DOHH2 (cell line): ENCODE measurements at regions not wholly inside any gene's neighbourhood (a gene's known extent, or its start where the extent isn't known, plus 50 kb on each side); places are given as distances from the start of the nearest gene placed in this dataset.

ENCODE experiments used
- H3F3A ChIP-seq: fragments of 200-600 bp; sonication (generic), shearing (Covaris generic); 2 replicates; pipeline ENCODE4 v1.6.0; 2016; ENCODE audit warnings: antibody characterized with exemption, mild to moderate bottlenecking; ENCODE audit not compliant: control insufficient read depth, insufficient read depth
- H3K27ac ChIP-seq: fragments of 200-600 bp; sonication (generic); 2 replicates; pipeline ENCODE4 v1.5.1; 2014; ENCODE audit warnings: low read depth, mild to moderate bottlenecking, low read length, moderate library complexity
- H3K27me3 ChIP-seq: fragments of 200-600 bp; sonication (generic); 2 replicates; pipeline ENCODE4 v1.6.1; 2014; ENCODE audit warnings: mild to moderate bottlenecking, low read length, mixed read lengths; ENCODE audit not compliant: control insufficient read depth
- H3K36me3 ChIP-seq: fragments of 200-600 bp; sonication (generic); 2 replicates; pipeline ENCODE4 v1.6.1; 2014; ENCODE audit warnings: mild to moderate bottlenecking, low read length, moderate library complexity, mixed read lengths; ENCODE audit not compliant: control insufficient read depth
- H3K4me1 ChIP-seq: fragments of 200-600 bp; sonication (generic); 2 replicates; pipeline ENCODE4 v1.6.1; 2014; ENCODE audit warnings: mild to moderate bottlenecking, low read length, mixed read lengths; ENCODE audit not compliant: control insufficient read depth
- H3K4me2 ChIP-seq: fragments of 200-600 bp; sonication (generic); 2 replicates; pipeline ENCODE4 v1.6.0; 2014; ENCODE audit warnings: mild to moderate bottlenecking, low read length, moderate library complexity
- H3K4me3 ChIP-seq: fragments of 200-600 bp; sonication (generic); 2 replicates; pipeline ENCODE4 v1.5.1; 2014; ENCODE audit warnings: mild to moderate bottlenecking, low read length, mixed read lengths
- H3K79me2 ChIP-seq: fragments of 200-600 bp; sonication (generic); 2 replicates; pipeline ENCODE4 v1.6.1; 2014; ENCODE audit warnings: mild to moderate bottlenecking, low read length, mixed read lengths; ENCODE audit not compliant: control insufficient read depth
- H3K9me2 ChIP-seq: fragments of 200-600 bp; sonication (generic); replicated peaks from 2 replicates; pipeline ENCODE4 v1.6.1; 2014; ENCODE audit warnings: mild to moderate bottlenecking, low read length, mixed read lengths; ENCODE audit not compliant: control insufficient read depth
- H3K9me3 ChIP-seq: fragments of 200-600 bp; sonication (generic); 2 replicates; pipeline ENCODE4 v1.6.1; 2014; ENCODE audit warnings: antibody characterized with exemption, low read length, mixed read lengths; ENCODE audit not compliant: control insufficient read depth, insufficient read depth
- H4K20me1 ChIP-seq: fragments of 200-600 bp; sonication (generic); 2 replicates; pipeline ENCODE4 v1.6.0; 2014; ENCODE audit warnings: low read depth, mild to moderate bottlenecking, antibody characterized with exemption, low read length, moderate library complexity; ENCODE audit not compliant: control insufficient read depth, insufficient read depth
- CTCF ChIP-seq: fragments of 200-600 bp; sonication (generic); IDR thresholded peaks from one replicate; pipeline ENCODE4 v1.5.1; 2014; ENCODE audit warnings: antibody characterized with exemption, mild to moderate bottlenecking, low read depth, low read length; ENCODE audit not compliant: poor library complexity, severe bottlenecking
- EZH2phosphoT487 ChIP-seq: fragments of 200-600 bp; sonication (generic); IDR thresholded peaks from 2 replicates; pipeline ENCODE4 v1.6.1; 2017; ENCODE audit warnings: borderline replicate concordance, mild to moderate bottlenecking, antibody characterized with exemption, low read length, moderate library complexity, mixed read lengths

- TF ChIP-seq EZH2phosphoT487 (no peak), CTCF (no peak)
- Histone ChIP-seq H3K9me3 (no peaks in the 10 kb centered on the region), H3K27ac (no peak overlapping the region), H3K79me2 (no peaks in the 10 kb centered on the region), H3K9me2 (no peaks in the 10 kb centered on the region), H3K4me3 (no peak overlapping the region), H3F3A (no peaks in the 10 kb centered on the region), H3K27me3 (no peaks in the 10 kb centered on the region), H3K4me2 (no peak overlapping the region), H4K20me1 (no peaks in the 10 kb centered on the region), H3K36me3 (no peaks in the 10 kb centered on the region), H3K4me1 (no peaks in the 10 kb centered on the region)
Observed at GRCh38 chr5:155504606-155505005, 491.1 kb downstream of the KIF4B start.

- Histone ChIP-seq H3K27me3 (no peaks in the 10 kb centered on the region), H3K9me3 (no peaks in the 10 kb centered on the region)
- TF ChIP-seq CTCF (no peak), EZH2phosphoT487 (no peak)
Observed at GRCh38 chr5:155507363-155507762, 493.8 kb downstream of the KIF4B start.

DNA sequence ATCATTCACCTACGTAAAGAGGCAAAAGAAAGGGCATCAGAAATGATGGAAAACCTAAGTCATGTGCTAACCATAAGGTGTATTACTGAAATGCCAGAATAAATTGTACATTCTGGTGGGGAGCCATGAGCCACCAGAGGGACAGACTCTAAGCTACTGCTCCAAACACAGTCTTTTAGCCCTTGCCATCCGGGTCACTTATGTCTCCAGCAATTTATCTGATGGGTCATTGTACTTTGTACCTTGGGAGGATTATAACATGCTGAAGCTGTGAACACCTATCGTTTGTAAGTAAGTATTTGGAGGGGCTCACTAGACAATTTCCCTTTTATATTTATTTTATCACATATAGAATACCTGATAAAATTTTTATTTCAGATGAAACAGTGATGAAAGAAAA, 495.1 kb downstream of the KIF4B start:
- Histone ChIP-seq H4K20me1 (no peaks in the 10 kb centered on the region), H3F3A (no peaks in the 10 kb centered on the region), H3K4me2 (no peak overlapping the region), H3K36me3 (no peaks in the 10 kb centered on the region), H3K4me1 (no peaks in the 10 kb centered on the region), H3K79me2 (no peaks in the 10 kb centered on the region), H3K9me3 (no peaks in the 10 kb centered on the region), H3K27ac (no peak overlapping the region), H3K4me3 (no peak overlapping the region), H3K27me3 (no peaks in the 10 kb centered on the region), H3K9me2 (no peaks in the 10 kb centered on the region)
- TF ChIP-seq EZH2phosphoT487 (no peak), CTCF (no peak)

More at GRCh38 chr5:155507363-155507762, 493.8 kb downstream of the KIF4B start:
- H4K20me1 ChIP-seq: no peaks in the 10 kb centered on the region
- no peaks in the 10 kb centered on the region for H3F3A ChIP-seq
- no peak overlapping the region for H3K27ac ChIP-seq
- no peak overlapping the region for H3K4me3 ChIP-seq
- no peaks in the 10 kb centered on the region for H3K36me3 ChIP-seq
- H3K4me1 ChIP-seq: no peaks in the 10 kb centered on the region
- H3K79me2 ChIP-seq: no peaks in the 10 kb centered on the region
- no peaks in the 10 kb centered on the region for H3K9me2 ChIP-seq
- H3K4me2 ChIP-seq: no peak overlapping the region

GRCh38 chr5:155512329-155512728, 498.8 kb downstream of the KIF4B start:
- H3K79me2 ChIP-seq: no peaks in the 10 kb centered on the region
- H3K36me3 ChIP-seq: no peaks in the 10 kb centered on the region
- no peaks in the 10 kb centered on the region for H3K9me2 ChIP-seq
- no peaks in the 10 kb centered on the region for H3K9me3 ChIP-seq
- no peak overlapping the region for H3K4me2 ChIP-seq
- H3K4me1 ChIP-seq: no peaks in the 10 kb centered on the region
- no peaks in the 10 kb centered on the region for H3K27me3 ChIP-seq
- H4K20me1 ChIP-seq: no peaks in the 10 kb centered on the region
- H3F3A ChIP-seq: no peaks in the 10 kb centered on the region
- H3K4me3 ChIP-seq: no peak overlapping the region
- TF ChIP-seq CTCF (no peak), EZH2phosphoT487 (no peak)
- H3K27ac ChIP-seq: no peak overlapping the region
